HG03432 (cell line): ENCODE measurements at regions not wholly inside any gene's neighbourhood (a gene's known extent, or its start where the extent isn't known, plus 50 kb on each side); places are given as distances from the start of the nearest gene placed in this dataset.
A peak's percentile ranks its signal among the peaks of the same experiment; 100 is the strongest.

Experiments
- ATAC-seq: cut with Tn5 transposase; IDR thresholded peaks from one replicate; pipeline ENCODE4 v1.9.1; 2021; ENCODE audit warnings: mild to moderate bottlenecking, moderate library complexity; ENCODE audit not compliant: unreplicated experiment

DNA sequence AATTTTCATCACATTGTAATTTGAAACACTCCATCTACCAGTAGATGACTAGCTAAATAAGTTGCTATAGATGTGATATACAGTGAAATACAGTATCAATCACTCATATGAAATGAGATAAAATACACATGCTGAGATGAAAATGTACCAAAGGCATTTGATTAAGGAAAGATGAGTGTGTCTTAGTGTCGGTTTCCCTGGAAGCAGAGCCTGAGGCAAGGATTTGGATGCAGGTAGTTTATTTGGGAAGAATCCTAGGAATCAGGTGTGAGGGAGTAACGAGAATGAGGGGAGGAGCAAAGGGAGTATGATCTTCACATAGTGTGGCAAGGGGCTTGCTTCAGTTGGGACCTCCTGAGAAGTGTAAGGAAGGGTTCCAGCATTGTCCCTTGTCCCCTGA is 188.2 kb upstream of the CTBP2 start:
- no peak for ATAC-seq

GRCh38 chr10:125344573-125345171 is 184.3 kb upstream of the CTBP2 start:
- peak; percentile 94 for ATAC-seq

DNA sequence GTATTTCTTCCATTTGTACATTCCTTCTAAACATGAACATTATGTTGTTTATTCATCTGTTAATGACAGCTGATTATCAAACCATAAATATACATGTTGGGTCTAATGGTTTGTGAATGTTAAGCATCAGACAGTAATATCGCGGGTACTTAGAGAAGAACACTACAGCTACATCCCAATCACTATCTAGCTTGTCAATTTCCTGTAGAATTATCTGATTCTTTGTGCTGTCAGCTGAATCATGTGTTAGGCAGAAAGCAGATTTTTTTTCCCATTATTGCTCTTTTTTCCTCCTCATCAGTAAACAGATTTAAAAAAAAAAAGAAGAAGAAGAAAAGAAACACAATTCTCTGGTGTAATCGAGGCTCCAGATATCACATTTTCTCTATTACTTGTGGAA is 183.6 kb upstream of the CTBP2 start:
- ATAC-seq = no peak

DNA sequence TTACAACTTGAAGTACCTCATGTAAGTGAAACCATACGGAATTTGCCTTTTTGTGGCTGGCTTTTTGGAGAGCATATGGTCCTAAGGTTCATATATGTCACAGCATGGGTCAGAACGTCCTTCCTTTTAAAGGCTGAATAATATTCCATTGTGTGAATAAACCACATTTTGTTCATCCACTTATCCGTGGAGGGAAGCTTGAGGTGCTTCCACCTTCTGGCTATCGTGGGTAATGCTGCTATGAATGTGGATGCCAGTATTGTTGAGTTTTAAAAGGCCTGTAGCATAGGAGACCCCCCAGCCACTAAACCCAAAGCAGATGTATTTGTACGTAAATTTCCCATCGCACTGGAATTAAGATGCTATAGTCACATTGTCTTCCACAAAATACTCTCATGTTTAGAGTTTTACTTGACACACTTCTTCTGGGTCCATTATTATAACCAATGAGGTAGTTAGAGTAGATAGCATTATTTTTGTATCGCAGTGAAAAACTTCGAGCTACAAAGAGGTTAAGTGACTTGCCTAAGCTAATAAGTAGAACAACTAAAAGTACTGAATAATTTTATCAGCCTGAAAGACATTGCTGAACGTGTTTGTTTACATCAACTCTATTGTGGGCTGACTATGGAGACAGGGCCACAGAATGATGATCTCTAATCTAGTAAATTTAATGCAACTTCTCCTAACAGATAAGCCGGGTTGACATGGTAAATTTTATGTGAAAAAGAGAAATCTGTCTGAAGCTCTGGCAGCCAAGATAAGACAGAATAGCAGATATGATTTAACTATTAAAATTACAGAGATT is 183.0 kb upstream of the CTBP2 start:
- no peak for ATAC-seq

DNA sequence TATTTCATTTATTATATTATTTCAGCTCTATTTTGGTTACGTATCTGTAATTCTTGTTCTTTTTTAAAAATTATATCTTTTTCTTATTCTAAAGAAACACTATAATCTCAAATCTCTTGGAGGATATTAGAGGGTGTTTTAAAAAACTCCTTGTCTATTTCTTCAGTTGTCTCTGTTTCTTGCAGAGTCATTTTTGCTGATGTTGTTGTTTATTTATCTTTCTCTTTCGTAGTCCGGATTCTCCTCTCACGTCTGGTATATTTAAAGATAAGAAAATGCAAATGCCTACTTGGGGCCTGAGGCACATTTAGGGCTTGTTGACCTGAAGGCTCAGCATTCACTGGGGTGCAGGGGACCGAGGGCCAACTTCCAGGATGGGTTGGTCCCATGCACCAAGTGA is 181.2 kb upstream of the CTBP2 start:
- no peak for ATAC-seq

- no peak for ATAC-seq
These were observed 180.5 kb upstream of the CTBP2 start for GRCh38 chr10:125340903-125341302.

- no peak for ATAC-seq
These were observed 177.1 kb upstream of the CTBP2 start for GRCh38 chr10:125337510-125337909.

- ATAC-seq = no peak
These were observed 174.2 kb upstream of the CTBP2 start for GRCh38 chr10:125334545-125334944.

DNA sequence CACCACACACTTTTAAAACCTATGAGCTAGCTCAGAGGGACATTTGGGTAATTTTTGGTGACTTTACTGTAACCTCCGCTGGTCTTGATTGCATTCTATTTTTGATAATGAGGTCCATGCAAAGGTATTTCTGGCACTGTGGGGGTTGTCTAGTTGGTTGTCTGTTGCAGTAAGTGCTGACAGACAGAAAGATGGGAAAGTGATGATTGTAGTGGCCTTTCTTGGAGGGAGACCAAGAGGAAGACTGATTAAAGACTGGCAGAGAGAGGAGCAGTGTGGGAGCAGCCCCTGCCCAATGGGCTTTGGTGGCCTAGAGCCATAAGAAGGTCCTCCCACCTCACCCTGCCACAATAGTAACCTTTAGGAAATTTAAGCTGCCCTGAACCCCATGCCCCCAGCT is 173.4 kb upstream of the CTBP2 start:
- no peak for ATAC-seq

- no peak for ATAC-seq
These were observed 172.8 kb upstream of the CTBP2 start for GRCh38 chr10:125333209-125333591.

DNA sequence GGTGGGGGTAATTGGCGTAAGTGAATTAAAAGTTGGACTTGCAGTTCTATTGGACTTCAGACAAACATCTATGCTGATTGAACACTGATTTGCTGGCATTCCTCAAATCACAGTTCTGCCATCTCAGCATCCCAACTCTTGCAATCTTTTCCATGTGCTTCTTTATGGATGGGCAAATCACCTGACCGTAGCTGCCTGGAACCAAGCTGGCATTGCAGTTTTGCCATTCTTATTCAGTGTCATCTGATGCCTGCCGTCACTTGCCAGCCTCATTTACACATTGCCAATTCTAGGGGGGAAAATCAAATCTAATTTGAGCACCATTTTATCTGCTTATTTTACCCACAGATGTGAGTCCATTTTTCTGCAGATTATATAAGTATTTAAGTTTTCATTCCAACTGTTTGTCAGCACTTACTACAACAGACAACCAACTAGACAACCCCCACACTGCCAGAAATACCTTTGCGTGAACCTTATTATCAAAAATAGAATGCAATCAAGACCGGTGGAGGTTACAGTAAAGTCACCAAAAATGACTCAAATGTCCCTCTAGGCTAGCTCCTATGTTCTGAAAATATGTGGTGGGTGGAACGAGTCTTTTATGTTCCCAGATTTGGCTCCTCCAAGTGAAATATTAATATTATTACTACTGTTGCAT is 172.3 kb upstream of the CTBP2 start:
- ATAC-seq = no peak

- ATAC-seq = no peak
These were observed 170.7 kb upstream of the CTBP2 start for GRCh38 chr10:125331056-125331455.

GRCh38 chr10:125329056-125329455 is 168.7 kb upstream of the CTBP2 start:
- no peak for ATAC-seq

DNA sequence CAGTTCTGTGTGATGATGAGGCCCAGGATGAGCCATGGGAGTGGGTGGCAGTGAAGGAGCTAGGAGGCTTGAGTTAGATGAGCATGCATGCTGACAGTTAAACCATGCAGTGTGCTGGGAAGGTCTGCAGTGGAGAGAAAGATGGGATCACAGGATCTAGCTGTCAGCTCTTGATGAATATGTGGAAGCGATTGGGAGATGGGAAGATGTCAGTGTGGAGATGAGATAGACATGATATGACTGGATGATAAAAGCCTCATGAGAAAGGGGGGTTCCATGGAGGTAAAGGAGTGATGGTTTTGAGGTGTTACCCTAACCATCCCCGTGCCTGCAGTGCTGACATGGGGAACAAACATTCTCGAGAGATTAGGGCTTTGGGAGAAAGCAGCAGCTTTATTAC is 165.0 kb upstream of the CTBP2 start:
- no peak for ATAC-seq

DNA sequence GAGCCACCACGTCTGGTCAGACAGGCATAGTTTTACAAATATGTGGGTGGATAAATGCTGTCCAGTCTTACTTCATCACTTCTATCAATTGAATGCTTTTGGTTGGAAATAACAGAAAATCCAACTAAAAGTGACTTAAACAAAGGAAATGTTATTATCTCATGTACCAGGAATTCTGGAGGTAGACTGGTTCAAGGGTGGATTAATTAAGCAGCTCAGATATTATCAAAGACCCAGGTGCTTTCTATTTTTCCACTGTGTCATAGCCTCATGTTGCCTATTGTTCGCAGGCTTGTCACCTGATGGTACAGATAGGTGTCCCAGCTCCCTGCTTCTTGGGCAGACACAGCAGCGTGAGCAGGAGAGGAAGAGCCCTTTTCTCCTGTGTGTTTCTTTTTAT is 156.1 kb upstream of the CTBP2 start:
- ATAC-seq = no peak

DNA sequence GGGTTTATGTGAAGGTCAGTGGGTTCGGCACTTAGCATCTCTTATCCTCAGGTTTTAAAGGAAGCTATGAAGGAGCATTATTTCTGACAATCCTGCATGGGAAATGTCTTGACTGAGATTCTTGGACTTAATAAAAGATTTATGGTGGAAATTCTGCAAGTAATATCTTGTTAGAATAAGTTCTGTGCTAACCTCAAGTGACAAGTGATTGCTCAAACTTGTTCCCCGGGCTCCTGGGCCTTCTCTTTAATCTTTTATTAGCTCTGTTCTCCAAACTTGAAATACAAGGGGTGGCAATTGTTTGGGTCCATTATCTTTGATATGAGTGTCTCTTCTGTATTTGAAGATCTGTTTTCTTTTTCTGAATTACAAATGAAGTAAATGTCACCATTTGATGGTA is 140.6 kb upstream of the CTBP2 start:
- ATAC-seq = no peak

- no peak for ATAC-seq
These were observed 139.1 kb upstream of the CTBP2 start for GRCh38 chr10:125299461-125299860.

DNA sequence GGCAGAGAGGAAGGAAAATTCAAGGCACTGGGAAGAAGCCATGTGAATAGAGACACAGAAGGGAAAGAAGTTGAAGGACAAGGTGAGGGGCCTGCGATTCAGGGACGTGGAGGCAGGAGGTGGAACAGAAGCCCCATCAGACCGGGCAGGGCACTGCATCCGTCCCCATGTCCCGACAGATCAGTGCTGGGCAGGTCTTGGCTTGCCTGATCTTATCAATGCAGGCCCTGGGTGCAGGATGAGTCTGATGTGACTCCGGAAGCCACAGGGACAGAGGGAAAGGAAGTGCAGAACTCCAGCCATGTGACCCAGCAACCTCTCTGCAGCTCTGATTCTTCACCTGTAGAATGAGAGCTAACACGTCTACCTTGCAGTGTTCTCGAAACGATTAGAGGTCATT is 136.2 kb upstream of the CTBP2 start:
- no peak for ATAC-seq

DNA sequence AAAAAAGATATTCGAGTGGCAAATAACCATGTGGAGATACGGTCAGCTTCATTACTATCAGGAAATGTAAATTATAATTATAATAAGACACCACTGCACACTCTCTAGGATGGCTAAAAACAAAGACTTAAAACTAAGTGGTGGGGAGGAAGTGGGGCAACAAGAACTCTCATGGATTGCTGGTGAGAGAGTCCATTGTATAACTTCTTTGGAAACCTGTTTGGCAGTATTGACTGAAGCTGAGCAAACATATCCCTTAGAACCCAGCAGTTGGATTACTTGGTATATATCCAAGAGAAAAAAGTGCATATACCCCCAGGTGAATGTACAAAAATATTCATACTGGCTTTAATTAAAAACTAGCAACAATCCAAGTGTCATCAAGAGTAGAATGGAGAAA is 133.7 kb upstream of the CTBP2 start:
- no peak for ATAC-seq

DNA sequence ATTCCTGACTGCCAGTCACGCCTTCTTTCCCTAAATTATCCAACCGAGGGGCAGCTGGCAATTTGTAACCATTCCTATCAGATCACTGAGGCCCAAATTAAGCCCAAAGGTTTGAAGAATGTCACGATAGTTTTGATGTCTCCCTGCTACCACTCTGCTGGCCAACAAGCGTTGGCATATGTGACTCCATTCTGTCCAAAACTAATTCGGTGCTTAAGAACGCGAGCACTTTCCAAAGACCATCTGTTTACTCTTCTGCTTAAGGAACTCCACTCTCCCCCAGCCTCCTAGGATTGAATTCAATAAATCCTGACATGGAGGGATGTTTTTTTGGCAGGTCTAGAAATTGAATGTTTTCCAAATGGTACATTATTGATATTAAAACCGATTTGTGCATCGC is 131.5 kb upstream of the CTBP2 start:
- ATAC-seq = no peak

GRCh38 chr10:125289461-125289860 is 129.1 kb upstream of the CTBP2 start:
- ATAC-seq = no peak

GRCh38 chr10:125284875-125285597 is 124.7 kb upstream of the CTBP2 start:
- no peak for ATAC-seq
